Activated effector memory CD4-positive, alpha-beta T cell treated with Interleukin-2 at 50 U/mL for 16 hours (primary cell): ENCODE measurements at regions not wholly inside any gene's neighbourhood (a gene's known extent, or its start where the extent isn't known, plus 50 kb on each side); places are given as distances from the start of the nearest gene placed in this dataset.
"Not testable (repeated sequence)": the region's sequence is repeated elsewhere in the genome, so short reads cannot be mapped to it uniquely, and the experiment has no call there.

Experiments
- DNase-seq: peaks from one replicate; pipeline ENCODE4 v3.0.0-alpha.2; 2020

DNA sequence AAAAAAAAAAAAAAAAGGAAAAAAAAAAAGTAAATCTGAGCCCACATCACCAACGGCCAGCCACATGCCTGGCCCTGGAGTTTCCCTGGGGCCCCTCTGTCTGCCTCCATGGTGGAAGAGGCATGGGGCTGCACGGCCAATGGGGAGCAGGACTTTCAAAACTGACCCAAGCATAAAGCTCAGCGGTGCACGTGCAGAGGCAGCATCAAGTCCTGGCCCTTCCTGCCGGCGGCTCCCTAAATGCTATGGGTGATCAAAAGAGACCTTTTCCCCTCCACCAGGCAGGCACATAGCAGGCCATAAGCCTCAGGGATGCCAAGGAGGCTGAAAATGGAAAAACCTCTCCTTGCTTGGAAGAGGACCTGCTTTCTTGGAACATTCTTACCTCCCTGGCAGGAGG lies 94.3 kb downstream of the OAT start:
- DNase-seq = no peak

DNA sequence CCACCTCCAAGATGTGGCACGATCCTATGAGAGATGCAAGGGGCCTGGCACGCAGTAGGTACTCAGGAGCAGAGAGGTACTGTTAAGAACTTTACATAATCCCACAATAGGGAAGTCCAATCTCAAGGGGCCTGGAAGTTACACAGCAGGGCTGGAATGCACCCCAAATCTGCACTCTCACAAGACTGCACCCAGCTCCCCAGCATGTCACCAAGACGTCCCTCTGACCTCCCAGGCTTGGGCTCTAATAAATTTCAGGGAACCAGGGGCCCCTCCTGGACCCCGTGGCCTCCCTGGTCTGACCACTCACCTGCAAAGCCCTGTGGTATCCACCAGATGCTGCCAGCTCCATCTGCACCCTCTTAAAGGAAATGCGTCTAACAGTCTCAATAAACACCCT lies 94.9 kb downstream of the OAT start:
- no peak for DNase-seq

DNA sequence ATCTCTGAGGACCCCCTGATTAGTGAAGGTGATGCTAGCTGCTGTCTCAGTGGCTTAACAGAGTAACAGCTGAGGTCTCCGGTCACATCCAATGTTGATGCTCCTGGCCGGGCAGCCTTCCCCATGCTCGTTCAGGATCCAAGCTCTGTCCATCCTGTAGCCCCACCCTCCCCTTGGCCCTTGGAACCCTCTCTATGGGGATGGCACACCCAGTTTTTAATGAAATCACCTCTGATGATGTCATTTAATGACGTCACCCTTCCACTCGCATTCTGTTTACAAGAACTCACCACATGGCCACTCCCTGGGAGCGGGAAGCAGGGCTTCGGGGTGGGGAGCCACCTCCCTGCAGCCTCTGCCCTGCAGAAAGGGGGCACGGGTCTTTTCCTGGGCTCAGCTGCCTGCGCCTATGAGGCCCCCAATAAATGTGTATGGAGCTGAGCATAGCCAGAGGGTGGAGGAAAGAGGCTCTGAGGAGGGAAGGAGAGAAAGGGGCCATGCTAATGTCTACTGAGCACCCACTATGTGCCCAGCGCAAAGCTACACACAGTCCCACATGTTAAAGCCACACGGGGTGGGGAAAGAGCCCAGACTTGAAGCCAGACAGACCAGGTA lies 95.5 kb downstream of the OAT start:
- DNase-seq = no peak

DNA sequence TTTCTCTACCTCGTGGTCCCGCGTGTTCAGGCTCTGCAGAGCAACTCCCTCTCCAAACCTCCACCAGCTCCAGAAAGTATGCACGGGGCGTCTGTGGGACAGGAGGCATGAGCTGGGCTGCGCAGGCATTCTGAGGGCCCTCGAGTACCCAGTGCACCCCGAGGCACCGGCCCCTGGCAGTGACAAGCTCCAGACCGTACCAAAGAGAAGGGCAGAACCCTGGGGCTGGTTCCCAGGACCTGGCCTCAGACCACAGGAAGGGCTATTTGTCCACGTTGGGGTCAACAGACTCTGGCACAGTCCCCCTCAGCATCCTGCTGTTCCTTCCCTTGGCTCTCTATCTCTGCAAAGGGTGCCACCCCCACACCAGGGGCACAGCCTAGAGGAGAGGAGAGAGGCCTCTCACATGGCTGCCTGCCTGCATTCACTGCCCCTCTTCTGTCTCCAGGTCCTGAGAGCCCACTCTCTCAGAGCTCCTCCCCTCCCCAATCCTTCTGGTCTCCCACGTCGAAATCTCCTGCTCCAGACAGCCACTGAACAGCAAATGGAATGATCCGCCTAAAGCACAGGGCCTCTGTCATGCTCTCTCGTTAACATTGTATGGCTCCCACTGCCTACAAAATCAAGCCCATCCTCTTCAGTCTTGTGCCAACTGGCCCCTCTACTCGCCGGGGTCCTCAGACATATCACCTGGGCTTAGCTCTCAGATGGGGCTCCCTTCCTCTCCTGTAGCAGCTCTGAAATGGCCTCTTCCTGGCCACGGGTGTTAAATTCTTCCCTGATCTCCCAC lies 96.3 kb downstream of the OAT start:
- DNase-seq = no peak

DNA sequence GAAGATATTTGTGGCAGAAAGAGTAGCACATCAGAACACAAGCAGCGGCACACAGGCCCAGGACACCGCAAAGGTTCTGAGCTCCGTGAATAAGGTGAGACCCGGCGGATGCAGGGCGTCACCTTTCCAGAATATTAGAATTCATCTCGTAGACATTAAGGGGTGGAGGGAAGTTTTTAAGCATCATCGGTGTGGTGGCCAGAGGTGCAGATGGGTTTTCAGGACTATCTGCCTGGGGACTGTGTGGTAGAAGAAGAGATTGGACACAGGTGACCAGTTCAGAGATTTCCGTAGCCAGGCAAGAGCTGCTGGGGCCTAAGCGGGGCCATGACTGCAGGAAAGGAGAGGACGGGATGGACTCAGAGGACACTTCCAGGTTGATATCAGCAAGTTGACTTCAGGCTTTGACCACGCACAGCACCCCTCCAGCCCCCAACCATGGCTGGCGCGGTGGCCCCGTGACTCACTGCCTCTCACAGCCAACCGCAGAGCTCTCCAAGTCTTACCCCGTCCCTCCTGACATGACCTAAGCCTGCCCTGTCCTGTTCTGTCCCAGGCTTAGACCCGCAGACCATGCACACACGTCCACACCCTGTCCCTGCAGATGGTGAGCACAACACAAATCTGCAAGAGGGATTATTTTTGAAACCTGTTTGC lies 97.2 kb downstream of the OAT start:
- DNase-seq = no peak

DNA sequence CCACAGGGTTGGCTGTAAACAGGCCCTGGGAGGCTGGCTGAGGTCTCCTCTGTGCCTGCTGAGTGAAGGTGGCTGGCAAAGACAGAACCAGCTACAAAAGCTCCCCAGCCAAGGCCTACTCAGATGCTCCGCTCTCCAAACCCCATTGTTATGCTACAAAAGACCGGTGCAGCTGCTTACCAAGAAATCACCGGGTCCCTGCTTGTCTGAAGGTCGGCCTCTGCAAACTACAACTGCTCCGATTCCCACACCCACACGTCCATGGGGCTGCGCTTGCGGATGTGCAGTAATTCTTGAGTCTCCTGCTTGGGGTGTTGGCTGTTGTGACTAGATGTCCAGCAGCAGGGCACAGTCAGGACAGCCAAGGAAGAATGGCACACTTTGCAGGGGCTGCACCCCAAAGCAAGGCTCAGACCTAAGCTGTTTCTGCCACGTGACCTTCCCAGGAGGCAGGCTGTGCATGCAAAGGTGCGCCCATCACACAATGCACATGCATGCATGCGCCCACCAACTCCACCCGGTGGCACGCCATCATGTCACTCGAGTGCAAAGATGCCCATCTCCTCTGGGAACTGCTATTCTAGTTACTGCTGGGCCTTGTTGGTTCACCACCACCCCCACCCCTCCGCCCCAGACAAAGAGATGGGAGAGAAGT lies 97.8 kb downstream of the OAT start:
- DNase-seq = no peak

DNA sequence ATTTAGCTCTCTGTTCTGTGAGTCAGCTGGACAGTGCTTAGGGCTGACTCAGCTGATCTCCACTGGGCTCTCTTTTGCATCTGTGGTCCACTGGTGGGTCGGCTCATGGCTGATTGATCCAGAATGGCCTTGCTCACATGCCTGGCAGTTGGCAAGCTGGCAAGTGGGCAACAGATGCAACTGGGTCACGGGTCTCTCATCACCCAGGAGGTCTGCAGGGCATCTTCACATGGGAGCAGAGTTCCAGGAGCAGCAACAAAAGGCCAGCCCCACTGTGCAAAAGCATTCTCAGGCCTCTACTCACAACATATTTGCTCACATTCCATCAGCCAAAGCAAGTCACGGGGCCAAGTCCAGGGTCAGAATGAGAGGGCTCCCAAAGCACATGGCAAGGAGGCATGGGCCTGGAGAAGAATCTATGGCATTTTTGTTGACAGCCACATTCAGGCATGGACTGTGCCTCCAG lies 98.8 kb downstream of the OAT start:
- DNase-seq = no peak

DNA sequence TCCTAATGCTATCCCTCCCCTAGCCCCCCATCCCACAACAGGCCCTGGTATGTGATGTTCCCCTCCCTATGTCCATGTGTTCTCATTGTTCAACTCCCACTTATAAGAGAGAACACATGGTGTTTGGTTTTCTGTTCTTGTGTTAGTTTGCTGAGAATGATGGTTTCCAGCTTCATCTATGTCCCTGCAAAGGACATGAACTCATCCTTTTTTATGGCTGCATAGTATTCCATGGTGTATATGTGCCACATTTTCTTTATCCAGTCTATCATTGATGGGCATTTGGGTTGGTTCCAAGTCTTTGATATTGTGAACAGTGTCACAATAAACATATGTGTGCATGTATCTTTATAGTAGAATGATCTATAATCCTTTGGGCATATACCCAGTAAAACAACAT lies 99.2 kb downstream of the OAT start:
- DNase-seq = not testable (repeated sequence)

DNA sequence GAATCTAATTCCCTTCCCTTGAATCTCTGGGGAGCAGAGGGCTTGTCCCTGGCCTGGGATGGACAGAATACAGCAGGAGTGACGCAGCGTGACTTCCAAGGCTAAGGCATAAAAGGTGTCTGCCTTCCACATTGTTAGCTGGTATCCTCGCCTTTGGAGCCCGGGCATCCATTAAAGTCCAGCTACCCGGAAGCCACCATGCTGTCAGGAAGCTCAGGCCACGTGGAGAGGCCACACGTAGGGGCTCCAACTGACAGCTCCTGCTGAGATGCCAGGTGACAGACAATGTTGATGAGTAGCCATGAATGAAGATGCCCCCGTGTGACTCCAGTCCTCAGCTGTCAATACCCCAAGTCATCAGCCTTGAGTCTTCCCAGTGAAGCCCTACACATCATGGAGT lies 99.9 kb downstream of the OAT start:
- DNase-seq = no peak

DNA sequence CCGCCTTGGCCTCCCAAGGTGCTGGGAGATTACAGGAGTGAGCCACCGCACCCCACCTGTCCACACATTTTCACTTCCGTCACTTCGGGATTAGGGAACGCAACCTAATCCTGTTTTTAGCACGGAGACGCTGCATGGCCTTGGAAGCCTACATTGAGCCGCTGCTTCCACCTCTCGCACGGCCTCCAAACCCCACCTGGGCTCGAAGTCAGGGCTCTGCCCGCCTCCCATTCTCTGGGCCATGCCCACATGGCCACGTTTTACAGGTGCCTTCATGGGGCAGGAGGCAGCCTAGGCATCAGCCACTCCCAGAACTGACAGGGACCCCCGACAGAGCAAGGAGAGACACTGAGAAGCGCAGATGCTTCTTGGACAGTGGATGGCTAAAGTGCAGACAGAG lies 100.6 kb downstream of the OAT start:
- DNase-seq = no peak

DNA sequence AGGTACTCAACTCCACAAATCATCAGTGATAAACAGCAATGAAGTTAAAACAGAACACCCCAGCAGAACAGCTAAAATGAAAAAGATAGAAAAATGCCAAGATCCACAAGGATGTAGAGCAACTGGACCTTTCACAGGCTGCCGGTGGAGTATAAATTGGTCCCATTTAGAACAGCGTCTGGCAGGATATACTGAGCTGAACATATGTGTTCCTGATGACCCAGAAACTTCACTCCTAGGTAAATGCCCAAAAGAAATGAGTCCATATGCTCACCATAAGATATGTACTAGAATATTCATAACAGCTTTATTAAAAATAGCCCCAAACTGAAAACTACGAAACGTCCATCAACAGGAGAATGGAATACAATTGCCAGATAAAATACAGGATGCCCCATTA lies 102.4 kb downstream of the OAT start:
- no peak for DNase-seq

DNA sequence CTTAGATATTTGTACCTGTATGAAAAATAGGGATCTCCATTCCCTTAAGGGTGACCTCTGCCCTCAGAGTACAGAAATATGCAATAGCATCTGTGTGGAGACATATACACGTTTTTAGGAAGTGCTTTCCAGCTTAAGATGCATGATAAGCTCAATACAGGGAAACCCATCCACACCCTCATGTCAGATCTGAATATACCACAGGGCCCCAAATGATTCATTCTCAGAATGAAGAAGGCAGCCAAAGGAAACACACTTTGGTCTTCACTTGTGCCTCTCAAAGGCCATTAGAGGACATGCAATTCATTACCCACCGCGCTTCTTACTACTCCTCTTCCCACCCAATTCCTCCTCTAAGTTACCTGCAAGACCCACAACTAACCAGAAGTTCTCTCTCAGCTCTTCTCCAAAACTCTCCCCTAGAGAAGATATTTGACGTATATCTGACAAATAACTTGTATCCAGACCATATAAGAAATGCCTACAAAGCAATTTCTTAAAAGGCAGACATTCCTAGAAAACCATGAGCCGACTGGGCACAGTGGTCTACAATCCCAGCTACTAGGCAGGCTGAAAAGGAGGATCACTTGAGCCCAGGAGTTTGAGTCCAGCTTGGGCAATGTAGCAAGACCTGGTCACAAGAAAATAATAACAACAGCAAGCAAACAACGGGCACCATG lies 103.0 kb downstream of the OAT start:
- DNase-seq = no peak

DNA sequence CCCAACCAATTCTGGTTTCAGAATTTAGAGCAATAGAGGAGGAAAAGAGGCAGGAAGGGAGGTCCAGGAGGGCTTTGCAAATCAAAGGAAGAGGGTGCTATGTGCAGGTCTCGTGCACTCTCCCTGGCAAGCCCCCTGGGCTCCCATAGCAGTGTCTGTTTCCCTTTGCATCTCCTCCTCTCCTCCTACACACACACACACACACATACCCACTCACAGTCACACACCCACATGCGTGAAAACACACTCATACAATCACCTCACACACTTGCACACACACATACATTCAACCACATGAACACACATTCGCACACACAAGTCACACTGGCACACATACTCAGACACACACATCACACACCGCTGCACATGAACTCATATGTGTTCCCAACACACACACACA lies 105.3 kb downstream of the OAT start:
- DNase-seq = no peak

DNA sequence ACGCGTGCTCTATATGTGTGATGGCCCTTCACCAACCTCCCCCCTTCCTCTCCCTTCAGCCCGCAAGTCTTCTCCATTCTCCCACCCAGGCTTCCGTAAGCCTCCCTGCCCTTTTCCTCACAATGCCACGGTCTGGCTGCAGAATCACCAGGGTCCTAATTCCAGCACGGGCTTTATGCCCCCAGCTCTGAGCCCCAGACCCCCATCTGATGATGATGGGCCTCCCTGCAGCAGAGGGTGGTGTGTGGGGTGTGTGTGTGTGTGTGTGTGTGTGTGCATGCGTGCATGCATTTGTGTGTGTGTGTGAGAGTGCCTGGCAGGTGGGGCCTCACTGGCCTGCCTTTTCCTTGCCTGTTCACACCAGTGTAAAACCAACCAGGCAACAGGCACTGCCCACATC lies 109.9 kb downstream of the OAT start:
- DNase-seq = no peak

DNA sequence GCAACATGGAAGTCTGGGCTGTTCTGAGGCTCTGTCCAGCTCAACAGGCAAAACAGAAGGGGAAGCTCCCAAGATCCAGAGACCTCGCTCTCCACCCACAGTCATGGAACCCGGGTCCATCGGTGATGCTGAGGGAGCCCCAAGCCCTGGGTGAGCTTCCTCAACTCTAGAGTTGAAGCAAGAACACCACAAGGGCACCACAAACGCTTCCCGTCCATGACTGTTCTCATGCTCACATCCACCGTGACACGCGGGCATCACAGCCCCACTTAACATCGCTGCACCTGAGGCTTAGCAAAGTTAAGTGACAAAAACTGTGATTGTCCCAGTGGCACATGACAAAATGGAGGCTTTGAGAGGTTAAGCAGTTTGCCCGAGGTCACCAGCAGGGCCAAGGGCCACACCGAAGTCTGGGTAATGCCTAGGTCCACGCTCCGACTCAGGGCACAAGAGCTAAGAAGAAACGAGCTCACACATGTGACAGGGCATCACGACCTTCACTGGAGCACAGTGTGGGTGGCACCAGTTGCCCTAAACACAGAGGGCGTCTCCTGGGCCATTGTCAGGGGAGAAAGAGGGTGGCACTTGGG lies 110.6 kb downstream of the OAT start:
- no peak for DNase-seq

DNA sequence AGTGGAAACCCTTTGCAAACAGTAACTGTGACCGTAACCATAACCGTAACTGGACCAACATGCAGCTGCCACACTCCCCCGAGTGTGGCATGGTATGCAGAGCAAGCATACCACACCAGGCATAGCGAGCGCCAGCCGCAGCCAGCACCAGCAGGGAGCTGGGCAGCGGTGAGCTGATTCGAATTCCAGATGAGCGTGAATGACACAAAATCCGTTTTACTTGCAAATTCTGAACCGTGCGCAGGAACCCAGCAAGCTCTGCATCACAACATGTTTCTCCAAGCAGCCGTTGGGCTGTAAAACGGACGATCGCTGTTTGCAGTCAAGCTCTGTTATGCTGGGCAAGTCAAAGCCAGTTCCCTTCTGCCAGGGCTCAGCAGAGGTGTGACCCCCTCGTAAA lies 111.1 kb downstream of the OAT start:
- DNase-seq = no peak

DNA sequence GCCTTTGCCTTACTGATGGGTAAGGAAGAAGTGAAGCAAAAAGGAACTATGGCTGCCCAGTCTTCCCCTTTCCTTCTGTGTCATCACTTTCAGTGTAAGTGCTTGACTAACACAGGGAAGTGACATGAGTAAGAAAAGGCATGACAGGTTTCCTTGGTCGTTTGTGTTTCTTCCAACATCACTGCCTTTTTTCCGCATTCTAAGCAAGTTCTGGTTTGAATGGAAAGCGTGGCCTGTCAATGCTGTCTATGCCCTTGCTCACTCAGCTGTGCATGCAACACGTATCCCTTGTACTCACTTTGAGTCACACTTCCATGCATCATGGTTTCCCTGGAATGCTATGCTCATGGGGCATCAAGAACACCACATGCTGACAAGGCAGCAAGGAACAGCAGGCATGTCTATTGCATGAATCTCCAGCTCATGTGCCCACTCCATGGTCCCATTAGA lies 111.8 kb downstream of the OAT start:
- no peak for DNase-seq

DNA sequence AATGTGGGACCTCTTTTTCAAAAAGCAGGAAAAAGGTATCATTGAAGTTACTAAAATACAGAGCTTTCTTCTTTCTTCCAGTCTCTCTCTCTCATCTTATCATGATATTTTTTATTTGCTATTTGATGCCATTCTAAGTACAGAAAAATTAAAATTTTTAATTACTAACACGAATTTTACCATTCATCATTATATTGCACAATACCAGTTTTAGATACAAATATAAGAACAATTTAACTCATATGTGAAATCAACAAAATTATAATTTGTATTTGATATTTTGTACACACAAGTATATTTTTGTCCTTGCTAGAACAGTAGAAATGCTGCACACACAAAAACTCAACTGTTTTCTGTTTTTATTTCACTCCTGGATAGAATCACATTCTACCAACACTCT lies 112.2 kb downstream of the OAT start:
- no peak for DNase-seq

DNA sequence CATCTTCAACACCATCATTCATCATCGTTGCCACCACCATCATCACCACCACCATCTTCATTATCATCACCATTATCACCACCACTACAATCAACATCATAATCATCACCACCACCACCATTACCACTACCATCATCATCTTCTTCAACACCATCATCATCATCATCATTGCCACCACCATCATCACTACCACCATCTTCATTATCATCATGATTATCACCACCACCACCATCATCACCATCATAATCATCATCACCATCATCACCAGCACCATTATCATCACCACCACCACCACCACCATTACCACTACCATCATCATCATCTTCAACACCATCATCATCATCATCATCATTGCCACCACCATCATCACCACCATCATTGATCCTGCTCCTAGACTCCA lies 112.7 kb downstream of the OAT start:
- DNase-seq = no peak

DNA sequence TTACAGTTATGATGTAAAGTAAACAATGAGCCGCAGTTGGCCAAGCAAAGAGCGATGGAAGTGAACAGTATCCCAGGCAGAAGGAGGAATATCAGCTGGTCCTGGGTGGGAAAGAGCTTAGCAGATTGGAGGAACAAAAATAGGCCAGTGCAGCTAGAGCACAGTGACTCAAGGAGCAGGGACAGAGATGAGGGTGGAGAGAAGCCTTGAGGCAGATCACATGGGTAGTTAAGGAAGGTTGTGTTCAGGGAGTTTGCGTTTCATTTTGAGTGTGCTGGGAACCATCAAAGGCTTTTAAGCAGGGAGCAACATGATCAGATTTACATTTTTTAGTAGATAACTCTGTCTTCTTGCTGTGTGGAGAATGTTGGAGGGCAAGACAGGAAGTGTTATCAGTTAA lies 113.6 kb downstream of the OAT start:
- DNase-seq = no peak

DNA sequence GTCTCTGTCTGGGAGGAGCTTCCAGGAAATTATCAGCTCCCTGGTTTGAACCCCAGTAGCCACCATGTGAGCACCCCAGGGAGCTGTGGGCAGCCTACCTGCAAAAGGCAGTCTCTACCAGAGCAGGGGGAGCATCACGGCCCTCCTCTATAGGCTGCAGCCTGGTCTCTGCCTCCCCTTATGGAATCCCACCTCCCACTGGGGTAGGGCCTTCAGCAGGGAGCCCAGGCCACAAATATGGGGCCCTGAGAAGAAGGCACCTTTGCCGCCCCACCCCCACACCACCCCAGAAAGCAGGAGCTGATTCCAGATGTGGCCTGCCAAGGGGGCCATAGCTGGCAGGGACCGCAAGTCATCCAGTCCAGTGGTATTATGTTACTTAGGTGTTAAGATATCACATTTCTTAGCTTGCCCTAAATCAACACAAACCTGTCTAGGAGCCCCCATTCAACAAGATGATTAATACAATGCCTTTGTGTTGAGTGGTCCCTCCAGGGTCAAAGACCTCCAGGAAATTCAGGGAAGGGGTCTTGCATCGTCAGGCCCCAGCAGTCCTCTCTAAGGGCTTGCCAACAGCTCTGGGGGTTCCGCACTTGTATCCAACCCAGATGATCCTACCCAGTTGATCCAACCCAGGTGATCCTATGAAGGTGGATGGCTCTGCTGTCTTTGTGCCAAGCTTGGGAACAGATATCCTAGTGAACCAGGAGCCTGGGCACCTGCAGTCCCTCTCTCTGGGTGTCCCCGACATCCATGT lies 114.9 kb downstream of the OAT start:
- DNase-seq = no peak

DNA sequence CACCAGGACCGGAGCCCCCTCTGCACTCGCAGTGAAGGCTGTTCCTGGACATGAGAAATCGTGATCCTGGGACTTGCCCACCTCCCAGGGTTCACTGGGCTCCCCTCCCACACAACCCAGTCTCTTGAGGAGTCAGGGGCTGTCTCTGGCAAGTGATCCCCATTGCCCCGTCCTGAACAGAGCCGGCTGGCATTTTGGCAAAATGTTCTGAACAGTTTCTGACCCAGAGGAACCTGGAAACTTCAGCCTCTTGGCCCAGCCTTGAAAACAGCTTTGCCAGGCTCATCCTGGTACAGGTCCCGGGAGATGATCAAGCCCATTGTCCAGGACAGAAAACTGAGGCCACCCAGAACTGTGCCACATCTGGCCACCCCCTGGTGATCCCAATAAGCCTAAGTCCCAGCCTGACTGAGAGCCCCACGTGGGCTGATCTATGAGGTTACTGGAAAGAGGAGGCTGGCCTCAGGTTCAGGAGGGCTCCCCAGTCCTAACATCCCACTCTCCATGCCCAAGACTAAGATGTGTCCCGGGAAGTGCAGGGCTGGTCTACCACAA lies 115.7 kb downstream of the OAT start:
- no peak for DNase-seq
